ENCODE measurements at regions not wholly inside any gene's neighbourhood (a gene's known extent, or its start where the extent isn't known, plus 50 kb on each side); places are given as distances from the start of the nearest gene placed in this dataset.

DNA sequence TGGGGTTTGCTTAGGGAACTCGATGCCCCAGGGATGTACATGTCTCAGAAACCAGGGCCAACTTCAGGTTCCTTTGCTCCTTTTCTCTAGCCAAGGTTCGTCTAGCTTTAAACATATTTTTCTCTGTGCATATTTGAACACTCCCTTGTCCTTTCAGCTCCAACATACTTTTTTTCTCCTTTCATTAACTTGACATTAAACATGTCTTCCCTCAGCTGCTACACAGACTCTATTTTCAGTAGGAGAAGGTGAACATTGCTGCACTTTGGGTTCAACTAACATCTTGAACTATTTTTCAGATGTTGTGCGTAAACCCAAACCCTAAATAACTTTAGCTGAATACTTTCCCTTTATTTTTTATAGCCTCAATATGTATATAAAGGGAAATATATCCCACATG, 212.9 kb downstream of the MTX2 start:
- H3K27me3 ChIP-seq (replicated peaks; ENCODE audit: control insufficient read depth, insufficient read depth, low read length), result no peaks in the 10 kb centered on the region; the same call in 1 of the 2 replicates
- TF ChIP-seq, protein P1, sequence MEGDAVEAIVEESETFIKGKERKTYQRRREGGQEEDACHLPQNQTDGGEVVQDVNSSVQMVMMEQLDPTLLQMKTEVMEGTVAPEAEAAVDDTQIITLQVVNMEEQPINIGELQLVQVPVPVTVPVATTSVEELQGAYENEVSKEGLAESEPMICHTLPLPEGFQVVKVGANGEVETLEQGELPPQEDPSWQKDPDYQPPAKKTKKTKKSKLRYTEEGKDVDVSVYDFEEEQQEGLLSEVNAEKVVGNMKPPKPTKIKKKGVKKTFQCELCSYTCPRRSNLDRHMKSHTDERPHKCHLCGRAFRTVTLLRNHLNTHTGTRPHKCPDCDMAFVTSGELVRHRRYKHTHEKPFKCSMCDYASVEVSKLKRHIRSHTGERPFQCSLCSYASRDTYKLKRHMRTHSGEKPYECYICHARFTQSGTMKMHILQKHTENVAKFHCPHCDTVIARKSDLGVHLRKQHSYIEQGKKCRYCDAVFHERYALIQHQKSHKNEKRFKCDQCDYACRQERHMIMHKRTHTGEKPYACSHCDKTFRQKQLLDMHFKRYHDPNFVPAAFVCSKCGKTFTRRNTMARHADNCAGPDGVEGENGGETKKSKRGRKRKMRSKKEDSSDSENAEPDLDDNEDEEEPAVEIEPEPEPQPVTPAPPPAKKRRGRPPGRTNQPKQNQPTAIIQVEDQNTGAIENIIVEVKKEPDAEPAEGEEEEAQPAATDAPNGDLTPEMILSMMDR (IDR thresholded peaks at IDR 0.05; ENCODE audit: insufficient read depth, low read length, poor library complexity, severe bottlenecking), result no peak
- no peaks in the 10 kb centered on the region for H3K36me3 ChIP-seq (ENCODE audit: control insufficient read depth, insufficient read depth, low read length)
- no peak for DNase-seq (ENCODE audit: extremely low read depth, insufficient read length)
- H3K4me3 ChIP-seq (replicated peaks; ENCODE audit: low read depth, low read length), result no peak overlapping the region

DNA sequence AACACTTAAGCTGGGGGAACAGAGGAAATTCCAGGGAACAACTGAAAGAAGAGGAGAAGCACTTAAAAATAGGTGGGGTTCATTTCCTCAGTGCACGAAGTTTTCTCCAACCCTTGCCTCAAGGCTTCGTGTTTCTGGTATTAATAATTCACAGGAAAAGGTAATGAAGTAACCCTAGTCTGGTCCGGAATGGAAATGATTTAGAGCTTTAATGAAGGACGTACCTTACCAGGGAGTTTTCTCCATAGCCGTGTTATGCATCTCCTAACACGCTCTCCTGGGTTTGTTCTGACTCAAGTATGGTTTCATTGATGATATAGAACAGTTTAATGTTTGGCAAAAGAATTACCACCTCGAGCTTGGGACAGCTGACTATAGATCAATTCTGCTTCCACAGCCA, 214.2 kb downstream of the MTX2 start:
- no peak for DNase-seq (ENCODE audit: extremely low read depth, insufficient read length)
- no peaks in the 10 kb centered on the region; the same call in 1 of the 2 replicates for H3K27me3 ChIP-seq (replicated peaks; ENCODE audit: control insufficient read depth, insufficient read depth, low read length)
- H3K36me3 ChIP-seq (ENCODE audit: control insufficient read depth, insufficient read depth, low read length), result no peaks in the 10 kb centered on the region
- no peak overlapping the region for H3K4me3 ChIP-seq (replicated peaks; ENCODE audit: low read depth, low read length)
- TF ChIP-seq, protein P1 (IDR thresholded peaks at IDR 0.05; ENCODE audit: insufficient read depth, low read length, poor library complexity, severe bottlenecking), result no peak

DNA sequence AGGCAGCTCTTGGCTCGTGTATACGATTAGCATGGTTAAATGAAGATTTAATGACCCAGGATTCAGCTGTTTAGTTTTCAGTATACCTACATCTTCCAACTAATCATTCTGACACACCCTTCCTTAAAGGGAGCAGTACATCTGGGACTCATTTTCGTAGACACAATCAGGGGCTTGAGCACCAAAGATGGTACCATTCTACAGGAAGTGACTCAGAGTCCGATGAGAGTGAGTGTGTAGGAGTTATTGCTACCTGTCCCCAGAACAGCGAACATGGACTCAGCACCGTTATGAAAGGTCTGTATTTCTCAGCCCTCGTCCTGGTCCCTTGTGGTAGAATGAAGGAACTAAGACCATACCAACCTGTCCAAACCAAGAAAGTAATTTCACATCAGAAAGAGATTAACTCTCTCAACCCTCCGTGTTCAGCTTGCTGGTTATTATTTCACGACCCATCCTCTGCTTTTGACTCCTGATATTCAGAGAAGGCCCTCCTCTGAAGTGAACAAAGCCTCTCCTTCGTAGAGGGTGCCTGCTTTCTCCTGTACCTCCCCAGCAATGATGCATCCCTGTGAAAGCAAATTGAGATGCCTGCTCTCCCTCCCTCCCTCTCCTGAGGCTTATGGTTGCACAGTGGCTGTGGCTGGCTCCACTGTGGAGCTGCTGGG, 214.8 kb downstream of the MTX2 start:
- no peaks in the 10 kb centered on the region for H3K36me3 ChIP-seq (ENCODE audit: control insufficient read depth, insufficient read depth, low read length)
- TF ChIP-seq, protein P1 (IDR thresholded peaks at IDR 0.05; ENCODE audit: insufficient read depth, low read length, poor library complexity, severe bottlenecking), result no peak
- DNase-seq (ENCODE audit: extremely low read depth, insufficient read length), result no peak
- no peak overlapping the region for H3K4me3 ChIP-seq (replicated peaks; ENCODE audit: low read depth, low read length)
- H3K27me3 ChIP-seq (replicated peaks; ENCODE audit: control insufficient read depth, insufficient read depth, low read length), result no peaks in the 10 kb centered on the region; the same call in 1 of the 2 replicates

DNA sequence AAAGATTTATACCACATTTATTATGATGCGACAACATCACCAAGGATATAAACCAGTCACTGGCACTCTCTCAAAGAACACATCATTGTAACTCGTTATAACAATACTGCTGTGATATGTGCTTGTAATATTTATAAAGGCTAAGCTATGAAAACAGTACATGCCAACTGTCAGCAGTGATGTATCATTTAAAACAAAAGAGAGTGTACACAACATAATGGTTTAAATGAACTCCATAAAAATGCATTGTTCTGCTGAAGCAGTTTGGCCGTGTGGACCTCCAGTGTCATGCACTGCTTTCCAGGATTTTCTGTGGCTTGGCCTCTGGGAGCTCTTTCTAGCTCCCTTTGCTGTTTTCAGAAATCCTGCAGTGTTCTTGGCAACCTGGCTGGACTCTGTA, 215.6 kb downstream of the MTX2 start:
- no peak for DNase-seq (ENCODE audit: extremely low read depth, insufficient read length)
- H3K36me3 ChIP-seq (ENCODE audit: control insufficient read depth, insufficient read depth, low read length), result no peaks in the 10 kb centered on the region
- H3K27me3 ChIP-seq (replicated peaks; ENCODE audit: control insufficient read depth, insufficient read depth, low read length), result no peaks in the 10 kb centered on the region; the same call in 1 of the 2 replicates
- H3K4me3 ChIP-seq (replicated peaks; ENCODE audit: low read depth, low read length), result no peak overlapping the region
- TF ChIP-seq, protein P1 (IDR thresholded peaks at IDR 0.05; ENCODE audit: insufficient read depth, low read length, poor library complexity, severe bottlenecking), result no peak

DNA sequence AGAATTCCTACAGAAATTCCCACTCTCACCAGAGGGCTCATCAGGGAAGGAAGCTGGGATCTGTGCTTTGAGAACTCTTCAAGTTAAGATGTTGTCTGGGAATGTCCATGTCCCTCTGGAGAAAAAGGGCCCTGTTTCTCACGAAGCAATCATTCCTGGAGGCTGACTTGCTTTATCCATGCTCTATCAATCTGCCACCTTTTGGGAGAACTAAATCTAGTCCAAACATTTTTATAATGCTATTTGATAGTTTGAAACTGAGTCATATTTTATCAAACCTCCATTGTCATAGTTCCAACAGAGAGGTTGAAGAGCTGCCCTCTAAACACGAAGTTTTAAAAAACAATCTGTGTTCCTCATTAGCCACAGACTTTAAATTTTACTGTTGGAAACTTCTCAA, 219.2 kb downstream of the MTX2 start:
- no peak for DNase-seq (ENCODE audit: extremely low read depth, insufficient read length)
- H3K4me3 ChIP-seq (replicated peaks; ENCODE audit: low read depth, low read length), result no peak overlapping the region

More for the DNA sequence above, 219.2 kb downstream of the MTX2 start:
- Histone ChIP-seq H3K36me3 (ENCODE audit: control insufficient read depth, insufficient read depth, low read length) (no peaks in the 10 kb centered on the region), H3K27me3 (replicated peaks; ENCODE audit: control insufficient read depth, insufficient read depth, low read length) (no peaks in the 10 kb centered on the region; the same call in 1 of the 2 replicates)
- TF ChIP-seq, protein P1 (IDR thresholded peaks at IDR 0.05; ENCODE audit: insufficient read depth, low read length, poor library complexity, severe bottlenecking), result no peak

All from GM06990 (cell line).